ENCODE measurements at regions not wholly inside any gene's neighbourhood (a gene's known extent, or its start where the extent isn't known, plus 50 kb on each side); places are given as distances from the start of the nearest gene placed in this dataset.

DNA sequence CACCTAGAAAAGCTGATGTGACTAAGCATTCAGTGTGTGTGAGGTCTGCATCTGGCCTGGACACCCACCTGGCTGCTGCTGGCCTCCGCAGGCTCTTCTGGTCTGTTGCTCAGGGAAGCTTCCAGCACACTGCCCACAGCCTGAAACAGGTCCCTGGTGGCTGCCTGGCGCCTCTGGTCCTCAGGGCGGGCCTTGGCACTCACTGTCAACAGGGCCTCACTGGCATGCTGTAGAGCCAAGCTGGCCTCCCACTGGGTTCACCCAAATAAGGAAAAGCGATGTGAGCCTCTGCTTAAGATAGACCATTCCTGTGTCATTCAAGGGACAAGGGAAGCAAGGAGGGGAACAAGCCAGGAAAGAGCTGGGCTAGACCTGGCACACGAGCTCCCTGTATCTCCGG is 70.6 kb upstream of the BCO1 start:
- TF ChIP-seq, protein P1, sequence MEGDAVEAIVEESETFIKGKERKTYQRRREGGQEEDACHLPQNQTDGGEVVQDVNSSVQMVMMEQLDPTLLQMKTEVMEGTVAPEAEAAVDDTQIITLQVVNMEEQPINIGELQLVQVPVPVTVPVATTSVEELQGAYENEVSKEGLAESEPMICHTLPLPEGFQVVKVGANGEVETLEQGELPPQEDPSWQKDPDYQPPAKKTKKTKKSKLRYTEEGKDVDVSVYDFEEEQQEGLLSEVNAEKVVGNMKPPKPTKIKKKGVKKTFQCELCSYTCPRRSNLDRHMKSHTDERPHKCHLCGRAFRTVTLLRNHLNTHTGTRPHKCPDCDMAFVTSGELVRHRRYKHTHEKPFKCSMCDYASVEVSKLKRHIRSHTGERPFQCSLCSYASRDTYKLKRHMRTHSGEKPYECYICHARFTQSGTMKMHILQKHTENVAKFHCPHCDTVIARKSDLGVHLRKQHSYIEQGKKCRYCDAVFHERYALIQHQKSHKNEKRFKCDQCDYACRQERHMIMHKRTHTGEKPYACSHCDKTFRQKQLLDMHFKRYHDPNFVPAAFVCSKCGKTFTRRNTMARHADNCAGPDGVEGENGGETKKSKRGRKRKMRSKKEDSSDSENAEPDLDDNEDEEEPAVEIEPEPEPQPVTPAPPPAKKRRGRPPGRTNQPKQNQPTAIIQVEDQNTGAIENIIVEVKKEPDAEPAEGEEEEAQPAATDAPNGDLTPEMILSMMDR (conservative IDR thresholded peaks at IDR 0.05): no peak
- no peak for TF ChIP-seq ZFX (IDR thresholded peaks at IDR 0.05)
